HG03575 (cell line): ENCODE measurements at regions not wholly inside any gene's neighbourhood (a gene's known extent, or its start where the extent isn't known, plus 50 kb on each side); places are given as distances from the start of the nearest gene placed in this dataset.

ENCODE experiments used
- ATAC-seq: cut with Tn5 transposase; IDR thresholded peaks from one replicate; pipeline ENCODE4 v1.9.1; 2021; ENCODE audit not compliant: unreplicated experiment, insufficient number of reproducible peaks, low FRiP score; ENCODE audit errors: extremely low read depth

- no peak for ATAC-seq
These were observed 830.9 kb downstream of the MAT2B start for GRCh38 chr5:164336276-164336675.

DNA sequence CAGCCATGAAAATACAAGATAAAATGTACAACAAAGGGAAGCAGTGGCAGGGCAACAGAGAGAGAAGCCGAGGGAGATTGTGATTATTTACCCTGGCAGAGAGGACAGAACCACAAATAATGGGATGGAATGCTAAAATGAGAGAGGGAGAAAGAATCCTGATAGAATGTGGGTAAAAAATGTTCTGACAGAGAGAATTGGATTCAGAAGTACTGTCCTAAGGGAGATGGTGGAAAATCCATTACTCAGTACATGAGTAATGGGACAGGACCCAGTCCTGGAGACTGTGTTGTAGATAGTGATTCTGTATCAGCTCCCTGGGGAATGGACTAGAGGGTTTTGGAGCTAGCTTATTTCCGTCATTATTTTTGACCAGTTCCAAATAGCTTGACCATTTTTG is 831.5 kb downstream of the MAT2B start:
- no peak for ATAC-seq

DNA sequence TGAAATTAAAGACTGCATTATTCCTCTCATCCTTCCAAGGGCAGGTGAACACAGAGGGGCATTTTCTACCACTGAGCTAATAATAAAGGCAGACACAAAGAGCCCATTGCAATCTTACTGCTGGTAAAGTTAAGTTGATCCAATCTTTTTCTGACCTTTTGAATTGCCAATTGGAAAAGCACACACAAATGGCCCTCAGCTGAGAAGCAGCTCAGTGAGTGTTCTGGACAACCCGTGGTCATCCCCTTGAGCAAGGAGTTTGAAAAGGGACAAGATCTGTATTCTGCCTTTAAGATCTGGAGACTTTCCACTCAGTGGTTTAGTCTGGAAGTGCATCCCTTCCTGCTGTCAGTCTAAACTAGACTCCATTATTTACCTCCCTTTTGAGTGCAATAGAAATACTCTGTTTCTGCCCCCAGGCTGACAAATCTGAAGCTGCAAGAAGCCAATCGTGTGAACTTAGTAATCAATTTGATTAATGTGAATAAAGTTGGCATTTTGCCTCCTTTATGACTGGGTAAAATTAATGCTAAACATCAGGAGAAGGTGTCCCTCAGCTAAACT is 835.7 kb downstream of the MAT2B start:
- ATAC-seq, result no peak

DNA sequence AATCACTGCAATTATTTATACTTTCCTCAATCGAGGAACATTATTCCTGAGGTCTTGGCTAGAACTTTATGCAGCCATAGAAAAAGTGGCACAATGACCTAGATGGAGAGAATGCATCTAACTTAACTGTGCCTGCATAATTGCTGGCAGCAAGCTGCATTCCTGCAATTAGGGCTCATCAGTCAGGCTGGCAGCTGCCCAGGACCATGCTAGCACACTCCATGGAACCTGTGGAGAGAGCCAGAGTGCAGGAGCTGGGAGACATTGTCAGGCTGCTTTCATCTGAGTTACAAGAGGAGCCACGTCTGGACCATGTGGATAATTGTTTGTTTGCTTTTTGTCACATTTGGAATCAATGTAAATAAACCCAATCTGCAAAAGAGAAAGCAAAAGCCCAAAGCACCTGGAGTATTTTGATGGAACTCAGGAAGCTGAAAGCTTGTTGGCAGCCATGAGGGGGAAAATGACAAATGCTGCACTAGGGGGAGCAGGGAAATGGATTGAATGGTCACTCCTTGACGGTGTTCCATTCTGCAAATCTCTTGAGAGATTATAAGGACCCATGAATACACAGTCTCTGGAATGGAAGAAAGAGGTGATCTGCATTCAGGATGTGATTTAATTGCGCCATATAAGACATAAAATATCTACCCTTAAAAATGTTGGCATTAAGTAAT is 839.9 kb downstream of the MAT2B start:
- no peak for ATAC-seq

- ATAC-seq, result no peak
These were observed 840.4 kb downstream of the MAT2B start for GRCh38 chr5:164345853-164346252.

GRCh38 chr5:164346785-164347630 is 841.6 kb downstream of the MAT2B start:
- no peak for ATAC-seq

GRCh38 chr5:164350236-164350635 is 844.8 kb downstream of the MAT2B start:
- no peak for ATAC-seq

DNA sequence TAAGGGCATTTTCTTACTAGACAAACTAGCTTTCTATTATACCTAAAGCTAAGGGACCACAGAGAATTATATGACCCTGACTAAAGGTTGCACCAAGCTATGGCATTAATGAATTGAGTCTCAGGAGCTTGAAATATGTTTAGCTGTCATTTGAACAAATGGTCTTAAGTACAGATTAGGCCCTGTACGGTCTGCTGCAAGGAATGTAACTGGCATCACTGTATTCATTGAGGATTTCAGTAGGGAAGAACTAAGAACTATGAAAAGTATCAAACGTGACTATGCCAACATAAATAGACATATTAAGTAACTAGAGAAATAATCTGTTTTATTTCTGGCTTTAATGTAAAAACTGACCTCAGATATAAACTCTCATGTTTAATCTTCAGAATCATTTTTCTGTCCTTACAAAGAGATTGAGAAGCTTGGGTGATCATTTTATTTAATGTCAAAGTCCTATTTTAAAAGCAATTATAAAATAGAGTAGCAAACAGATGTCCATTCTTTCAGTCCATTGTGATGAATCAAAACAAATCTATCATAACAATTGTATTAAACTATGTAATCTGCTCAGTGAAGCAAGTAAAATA is 845.9 kb downstream of the MAT2B start:
- ATAC-seq, result no peak

- ATAC-seq, result no peak
These were observed 847.3 kb downstream of the MAT2B start for GRCh38 chr5:164352695-164353094.

DNA sequence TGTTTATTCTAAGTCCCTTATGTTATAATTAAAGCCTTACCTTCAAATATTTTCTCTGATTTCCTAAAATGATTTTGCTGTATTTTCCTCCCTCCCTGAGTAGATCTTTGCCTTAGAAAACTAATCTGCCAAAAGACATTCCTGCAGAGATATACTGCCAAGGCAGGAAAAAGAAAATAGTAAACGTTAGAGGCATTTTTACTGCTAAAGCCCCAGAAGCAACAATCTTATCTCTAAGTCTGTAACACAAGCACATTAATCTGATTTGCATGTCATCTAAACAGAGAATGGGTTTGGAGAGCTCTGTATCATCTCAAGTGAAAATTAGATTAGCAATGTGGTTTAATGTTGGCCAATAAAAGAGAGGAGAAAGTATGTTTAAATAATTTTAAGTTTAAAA is 847.7 kb downstream of the MAT2B start:
- ATAC-seq, result no peak

DNA sequence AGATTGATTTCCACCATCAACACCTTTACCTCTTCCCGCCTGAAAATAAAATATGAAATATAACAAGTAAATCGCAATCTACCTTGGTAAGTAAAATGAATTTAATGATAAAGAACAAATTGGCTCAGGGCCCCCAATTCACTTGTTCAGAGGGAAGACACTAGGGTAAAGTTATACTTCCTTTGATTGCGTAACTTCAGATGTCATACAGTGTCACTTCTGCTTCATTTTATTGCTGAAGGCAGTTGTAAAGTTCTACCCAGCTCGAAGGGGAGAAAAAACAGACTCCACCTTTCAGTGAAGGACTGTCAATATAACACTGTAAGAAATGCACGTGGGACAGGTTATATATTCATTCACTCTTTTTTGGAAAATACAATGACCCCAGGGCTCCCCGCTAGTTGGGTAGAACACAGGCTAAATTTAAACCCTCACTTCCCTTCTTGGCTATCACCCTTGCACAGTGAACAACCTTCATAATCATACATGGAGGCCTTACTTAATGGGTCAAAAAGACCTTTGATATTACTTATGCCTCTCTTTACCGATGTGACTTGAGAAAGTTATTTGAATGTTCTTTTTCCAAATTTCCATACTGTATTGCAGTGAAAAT is 848.8 kb downstream of the MAT2B start:
- ATAC-seq, result no peak

GRCh38 chr5:164355267-164355830 is 849.9 kb downstream of the MAT2B start:
- ATAC-seq, result no peak

GRCh38 chr5:164356790-164357189 is 851.4 kb downstream of the MAT2B start:
- ATAC-seq, result no peak

DNA sequence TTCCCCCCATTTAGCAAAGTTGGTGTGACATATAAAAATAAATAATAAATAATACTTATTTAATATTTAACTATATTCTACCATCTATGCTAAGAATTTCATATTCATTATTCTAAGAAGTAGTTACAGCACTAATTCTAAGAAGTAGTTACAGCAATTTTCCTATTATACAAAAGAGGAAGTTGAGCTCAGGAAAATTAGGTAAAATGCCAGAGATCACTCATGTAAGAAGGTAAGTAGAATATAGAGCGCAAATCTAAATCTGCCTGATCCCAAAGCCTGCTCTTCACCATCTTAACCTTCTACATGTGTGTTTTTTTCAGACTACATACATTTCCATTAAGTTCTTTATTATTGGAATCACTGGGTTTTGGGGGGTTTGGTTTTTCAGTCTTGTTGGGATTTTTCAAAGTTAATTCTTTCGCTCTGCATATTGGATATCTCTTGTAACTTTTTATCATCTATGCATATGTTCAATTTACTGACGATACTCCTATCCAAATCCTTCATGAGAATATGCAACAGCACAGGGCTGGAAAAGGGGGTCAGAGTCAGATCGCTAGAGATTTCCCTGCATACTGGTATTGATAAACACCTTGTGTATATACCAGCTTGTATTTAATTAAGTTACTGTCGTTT is 852.1 kb downstream of the MAT2B start:
- no peak for ATAC-seq

DNA sequence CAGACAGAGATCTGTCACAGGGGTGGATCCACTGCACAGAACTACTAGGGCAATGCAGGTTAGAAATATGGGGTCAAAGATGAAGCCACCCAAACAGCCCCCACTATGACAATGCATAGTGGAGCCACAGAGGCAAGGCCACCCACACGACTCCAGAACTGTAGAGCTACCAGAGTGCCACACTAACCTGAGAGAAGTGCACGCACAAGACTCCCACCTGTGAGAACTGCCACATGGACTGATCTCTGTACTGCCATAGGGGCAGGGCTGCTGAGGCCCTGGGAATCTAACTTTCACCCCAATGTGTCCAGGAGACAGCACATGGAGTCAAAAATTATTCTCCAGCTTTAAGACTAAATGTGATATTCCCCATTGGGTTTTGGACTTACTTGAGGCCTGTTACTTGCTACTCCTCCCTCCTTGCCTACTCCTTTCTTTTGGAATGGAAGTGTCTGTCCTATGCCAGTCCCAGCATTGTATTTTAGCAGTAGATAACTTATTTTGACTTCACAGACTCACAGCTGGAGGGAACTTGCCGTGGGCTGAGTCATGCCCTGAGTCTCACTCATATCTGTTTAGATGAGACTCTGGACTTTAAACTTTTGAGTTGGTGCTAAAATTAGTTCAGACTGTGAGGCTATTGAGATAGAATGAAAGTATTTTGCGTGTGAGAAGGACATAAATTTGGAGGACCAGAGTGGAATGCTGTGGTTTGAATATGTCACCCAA is 853.3 kb downstream of the MAT2B start:
- no peak for ATAC-seq

DNA sequence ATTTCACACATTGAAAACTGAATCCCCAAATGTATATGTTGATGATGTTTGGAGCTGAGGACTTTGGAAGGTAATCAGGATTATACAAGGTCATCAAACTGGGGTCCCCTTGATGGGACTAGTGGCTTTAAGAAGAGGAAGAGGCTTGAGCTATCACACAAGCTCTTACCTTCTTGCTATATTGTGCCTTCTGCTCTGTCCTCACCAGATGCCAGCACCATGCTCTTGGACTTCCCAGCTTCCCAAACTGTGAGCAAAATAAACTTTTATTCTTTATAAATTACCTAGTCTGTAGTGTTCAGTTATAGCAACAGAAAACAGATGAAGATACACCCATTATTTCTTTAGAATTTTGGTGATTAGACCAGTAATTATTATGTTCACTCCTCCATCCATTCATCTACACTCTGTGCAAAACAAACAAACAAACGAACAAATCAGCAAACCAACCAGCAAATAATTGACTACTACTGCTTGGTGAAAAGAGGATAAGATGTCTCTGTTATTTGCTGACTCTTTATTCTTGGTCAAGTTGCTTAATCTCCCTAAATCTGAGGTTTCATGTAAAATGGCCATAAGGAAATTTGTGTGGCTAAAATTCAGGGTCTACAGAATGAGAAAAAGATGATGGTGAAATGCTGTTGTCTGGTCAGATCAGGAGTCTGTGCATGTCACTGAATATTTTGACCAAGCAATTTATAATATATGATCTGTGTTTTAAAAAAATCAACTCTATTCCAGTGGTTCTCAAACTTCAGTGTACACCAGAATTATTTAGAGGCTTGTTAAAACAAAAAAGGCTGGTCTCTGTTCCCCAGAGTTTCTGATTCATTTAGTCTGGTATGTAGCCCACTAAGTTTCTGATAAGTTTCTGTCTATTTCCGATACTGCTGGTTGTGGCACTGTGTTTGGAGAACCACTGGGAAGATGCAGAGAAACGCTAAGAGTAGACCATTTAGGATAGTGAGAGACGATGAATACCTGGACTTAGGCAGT is 854.1 kb downstream of the MAT2B start:
- ATAC-seq, result no peak

- ATAC-seq, result no peak
These were observed 855.2 kb downstream of the MAT2B start for GRCh38 chr5:164360589-164360988.
